ENCODE measurements at regions not wholly inside any gene's neighbourhood (a gene's known extent, or its start where the extent isn't known, plus 50 kb on each side); places are given as distances from the start of the nearest gene placed in this dataset.
"Not testable (repeated sequence)": the region's sequence is repeated elsewhere in the genome, so short reads cannot be mapped to it uniquely, and the experiment has no call there.

DNA sequence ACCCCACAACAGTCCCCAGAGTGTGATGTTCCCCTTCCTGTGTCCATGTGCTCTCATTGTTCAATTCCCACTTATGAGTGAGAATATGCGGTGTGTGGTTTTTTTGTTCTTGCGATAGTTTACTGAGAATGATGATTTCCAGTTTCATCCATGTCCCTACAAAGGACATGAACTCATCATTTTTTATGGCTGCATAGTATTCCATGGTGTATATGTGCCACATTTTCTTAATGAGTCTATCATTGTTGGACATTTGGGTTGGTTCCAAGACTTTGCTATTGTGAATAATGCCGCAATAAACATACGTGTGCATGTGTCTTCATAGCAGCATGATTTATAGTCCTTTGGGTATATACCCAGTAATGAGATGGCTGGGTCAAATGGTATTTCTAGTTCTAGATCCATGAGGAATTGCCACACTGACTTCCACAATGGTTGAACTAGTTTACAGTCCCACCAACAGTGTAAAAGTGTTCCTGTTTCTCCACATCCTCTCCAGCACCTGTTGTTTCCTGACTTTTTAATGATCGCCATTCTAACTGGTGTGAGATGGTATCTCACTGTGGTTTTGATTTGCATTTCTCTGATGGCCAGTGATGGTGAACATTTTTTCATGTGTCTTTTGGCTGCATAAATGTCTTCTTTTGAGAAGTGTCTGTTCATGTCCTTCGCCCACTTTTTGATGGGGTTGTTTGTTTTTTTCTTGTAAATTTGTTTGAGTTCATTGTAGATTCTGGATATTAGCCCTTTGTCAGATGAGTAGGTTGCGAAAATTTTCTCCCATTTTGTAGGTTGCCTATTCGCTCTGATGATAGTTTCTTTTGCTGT lies 120.0 kb downstream of the GOSR1 start:
- not testable (repeated sequence) for H3K4me3 ChIP-seq, H3K27ac ChIP-seq

DNA sequence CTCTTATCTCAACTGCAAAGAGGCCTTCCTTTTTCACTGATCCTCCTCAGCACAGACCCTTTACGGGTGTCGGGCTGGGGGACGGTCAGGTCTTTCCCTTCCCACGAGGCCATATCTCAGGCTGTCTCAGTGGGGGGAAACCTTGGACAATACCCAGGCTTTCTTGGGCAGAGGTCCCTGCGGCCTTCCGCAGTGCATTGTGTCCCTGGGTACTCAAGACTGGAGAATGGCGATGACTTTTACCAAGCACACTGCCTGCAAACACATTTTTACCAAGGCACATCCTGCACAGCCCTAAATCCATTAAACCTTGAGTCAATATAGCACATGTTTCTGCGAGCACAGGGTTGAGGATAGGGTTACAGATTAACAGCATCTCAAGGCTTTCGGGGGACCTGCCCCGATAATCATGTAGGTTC lies 117.8 kb downstream of the GOSR1 start:
- not testable (repeated sequence) for H3K27ac ChIP-seq, H3K4me3 ChIP-seq

DNA sequence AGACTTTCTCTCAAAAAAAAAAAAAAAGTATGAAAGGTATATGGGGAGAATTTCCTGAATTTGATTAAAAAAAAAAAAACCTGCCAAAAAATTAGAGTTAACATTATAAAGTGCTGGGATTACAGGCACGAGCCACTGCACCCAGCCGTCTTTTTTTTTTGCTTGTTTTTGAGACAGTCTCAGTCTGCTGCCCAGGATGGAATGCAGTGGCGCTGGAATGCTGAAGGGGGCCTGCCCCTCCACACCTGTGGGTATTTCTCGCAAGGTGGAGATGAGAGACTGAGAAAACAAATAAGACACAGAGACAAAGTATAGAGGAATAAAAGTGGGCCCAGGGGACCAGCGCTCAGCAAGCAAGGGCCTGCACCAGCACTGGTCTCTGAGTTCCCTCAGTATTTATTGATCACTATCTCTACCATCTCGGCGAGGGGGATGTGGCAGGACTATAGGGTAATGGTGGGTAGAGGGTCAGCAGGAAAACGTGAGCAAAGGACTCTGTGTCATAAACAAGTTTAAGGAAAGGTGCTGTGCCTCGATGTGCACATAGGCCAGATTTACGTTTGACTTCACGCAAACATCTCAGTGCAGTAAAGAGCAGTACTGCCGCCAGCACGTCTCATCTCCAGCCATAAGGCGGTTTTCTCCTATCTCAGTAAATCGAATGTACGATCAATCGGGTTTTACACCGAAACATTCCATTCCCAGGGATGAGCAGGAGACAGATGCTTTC lies 117.2 kb downstream of the GOSR1 start:
- H3K4me3 ChIP-seq: no peak overlapping the region
- no peak overlapping the region for H3K27ac ChIP-seq

DNA sequence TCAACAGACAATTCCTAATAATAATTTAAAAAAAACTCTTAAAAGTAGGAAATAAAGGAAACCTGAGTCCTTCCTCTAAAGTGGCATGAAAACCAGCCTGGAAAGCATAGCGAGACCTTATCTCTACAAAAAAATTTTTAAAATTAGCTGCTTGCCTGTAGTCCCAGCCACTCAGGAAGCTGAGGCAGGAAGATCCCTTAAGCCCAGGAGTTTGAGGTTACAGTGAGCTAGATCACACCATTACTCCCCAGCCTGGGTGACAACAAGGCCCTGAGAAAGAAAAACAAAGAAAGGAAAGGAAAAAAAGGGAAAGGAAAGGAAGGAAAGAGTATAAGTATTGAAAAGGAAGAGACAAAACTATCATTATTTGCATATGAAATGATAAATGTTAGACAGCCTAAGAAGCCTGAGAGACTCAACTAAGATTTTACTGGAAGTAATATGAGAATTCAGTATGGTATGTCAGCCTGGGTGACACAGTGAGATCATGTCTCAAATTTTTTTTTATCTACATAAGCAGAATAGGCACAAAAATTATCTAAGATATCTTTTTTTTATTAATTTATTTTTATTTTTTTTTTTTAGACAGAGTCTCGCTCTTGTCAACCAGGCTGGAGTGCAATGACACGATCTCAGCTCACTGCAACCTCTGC lies 113.0 kb downstream of the GOSR1 start:
- Histone ChIP-seq H3K4me3 (no peak overlapping the region), H3K27ac (no peak overlapping the region)

DNA sequence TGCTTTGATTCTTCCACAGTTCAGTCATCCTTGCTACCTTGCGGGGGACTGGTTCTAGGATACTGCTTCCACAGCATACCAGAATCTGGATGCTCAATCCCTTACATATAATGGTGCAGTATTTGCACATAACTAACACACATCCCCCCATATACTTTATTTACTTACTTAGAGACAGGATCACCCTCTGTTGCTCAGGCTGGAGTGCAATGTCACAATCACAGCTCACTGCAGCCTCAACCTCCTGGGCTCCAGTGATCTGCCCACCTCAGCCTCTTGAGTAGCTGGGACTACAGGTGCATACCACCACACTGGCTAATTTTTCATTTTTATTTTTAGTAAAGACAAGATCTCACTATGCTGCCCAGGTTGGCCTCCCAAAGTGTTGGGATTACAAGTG lies 112.2 kb downstream of the GOSR1 start:
- Histone ChIP-seq H3K27ac (no peak overlapping the region), H3K4me3 (no peak overlapping the region)

DNA sequence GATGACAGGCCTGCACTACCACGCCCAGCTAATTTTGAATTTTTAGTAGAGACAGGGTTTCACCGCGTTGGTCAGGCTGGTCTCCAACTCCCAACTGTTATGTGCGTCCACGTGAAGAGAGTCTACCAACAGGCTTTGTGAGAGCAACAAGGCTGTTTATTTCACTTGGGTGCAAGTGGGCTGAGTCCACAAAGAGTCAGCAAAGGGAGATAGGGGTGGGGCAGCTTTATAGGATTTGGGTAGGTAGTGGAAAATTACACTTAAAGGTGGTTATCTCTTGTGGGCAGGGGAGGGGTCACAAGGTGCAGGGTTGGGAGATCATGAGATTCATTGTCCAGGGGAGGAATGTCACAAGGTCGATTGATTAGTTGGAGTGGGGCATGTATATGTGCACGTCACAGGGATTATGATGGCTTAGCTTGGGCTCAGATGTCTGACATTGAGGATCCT lies 111.6 kb downstream of the GOSR1 start:
- Histone ChIP-seq H3K27ac (no peak overlapping the region), H3K4me3 (no peak overlapping the region)

DNA sequence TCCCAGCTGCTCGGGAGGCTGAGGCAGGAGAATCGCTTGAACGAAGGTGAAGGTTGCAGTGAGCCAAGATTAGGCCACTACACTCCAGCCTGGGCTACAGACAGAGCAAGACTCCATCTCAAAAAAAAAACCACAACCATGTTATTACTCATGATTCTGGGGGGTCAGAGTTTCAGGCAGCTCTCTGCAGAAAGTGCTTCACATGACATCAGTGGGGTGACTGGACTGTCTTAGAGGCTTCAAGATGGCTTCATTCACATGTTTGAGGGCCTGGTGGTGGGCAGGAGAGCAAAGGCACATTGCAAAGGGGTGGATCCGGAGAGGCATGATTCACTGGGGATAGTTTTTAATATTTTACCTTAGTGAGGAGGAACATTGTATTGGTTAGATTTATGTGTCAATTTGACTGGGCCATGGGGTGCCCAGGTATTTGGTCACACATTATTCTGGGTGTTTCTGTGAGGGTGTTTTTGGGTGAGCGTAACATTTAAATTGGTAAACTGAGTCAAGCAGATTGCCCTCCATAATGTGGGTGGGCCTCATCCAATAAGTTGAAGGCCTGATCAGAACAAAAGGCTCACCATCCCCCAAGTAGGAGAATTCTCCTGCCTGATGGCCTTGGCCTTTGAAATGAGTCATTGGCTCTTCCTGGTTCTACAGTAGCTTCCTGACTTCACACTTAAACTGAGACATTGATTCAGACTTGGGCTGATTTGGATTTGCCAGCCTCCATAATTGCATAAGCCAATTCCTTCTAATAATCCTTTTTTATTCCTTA lies 109.8 kb downstream of the GOSR1 start:
- no peak overlapping the region for H3K27ac ChIP-seq

DNA sequence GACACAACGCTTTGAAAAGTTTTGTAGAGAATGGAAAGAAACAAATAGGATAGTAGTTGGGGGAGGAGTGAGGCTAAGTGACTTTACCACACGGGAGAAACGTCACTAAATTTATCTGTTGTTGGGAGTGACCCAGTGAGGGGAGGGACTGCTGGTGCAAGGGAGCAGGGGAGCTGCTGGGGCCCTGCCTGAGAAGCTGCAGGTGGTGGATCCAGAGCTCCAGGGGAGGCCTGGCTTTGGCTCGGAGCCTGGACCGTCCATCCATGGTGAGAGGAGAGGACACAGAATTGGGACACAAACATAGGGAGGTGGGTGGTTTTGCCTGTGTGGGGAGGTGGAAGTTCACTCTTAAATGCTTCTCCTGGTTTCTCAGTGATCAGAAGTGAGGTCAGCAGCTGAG lies 107.6 kb downstream of the GOSR1 start:
- no peak overlapping the region for H3K27ac ChIP-seq
- H3K4me3 ChIP-seq: no peak overlapping the region

More for the DNA sequence above, 109.8 kb downstream of the GOSR1 start:
- no peak overlapping the region for H3K4me3 ChIP-seq

DNA sequence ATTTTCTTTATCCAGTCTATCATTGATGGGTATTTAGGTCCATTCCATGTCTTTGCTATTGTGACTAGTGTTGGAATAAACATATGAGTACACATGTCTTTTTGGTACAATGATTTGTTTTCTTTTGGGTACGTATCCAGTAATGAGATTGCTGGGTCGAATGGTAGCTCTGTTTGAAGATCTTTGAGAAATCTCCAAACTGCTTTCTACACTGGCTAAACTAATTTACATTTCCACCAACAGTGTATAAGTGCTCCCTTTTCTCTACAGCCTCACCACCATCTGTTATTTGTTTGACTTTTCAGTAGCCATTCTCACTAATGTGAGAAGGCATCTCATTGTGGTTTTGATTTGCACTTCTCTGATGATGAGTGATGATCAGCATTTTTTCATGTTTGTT lies 103.7 kb downstream of the GOSR1 start:
- Histone ChIP-seq H3K4me3 (no peak overlapping the region), H3K27ac (no peak overlapping the region)

DNA sequence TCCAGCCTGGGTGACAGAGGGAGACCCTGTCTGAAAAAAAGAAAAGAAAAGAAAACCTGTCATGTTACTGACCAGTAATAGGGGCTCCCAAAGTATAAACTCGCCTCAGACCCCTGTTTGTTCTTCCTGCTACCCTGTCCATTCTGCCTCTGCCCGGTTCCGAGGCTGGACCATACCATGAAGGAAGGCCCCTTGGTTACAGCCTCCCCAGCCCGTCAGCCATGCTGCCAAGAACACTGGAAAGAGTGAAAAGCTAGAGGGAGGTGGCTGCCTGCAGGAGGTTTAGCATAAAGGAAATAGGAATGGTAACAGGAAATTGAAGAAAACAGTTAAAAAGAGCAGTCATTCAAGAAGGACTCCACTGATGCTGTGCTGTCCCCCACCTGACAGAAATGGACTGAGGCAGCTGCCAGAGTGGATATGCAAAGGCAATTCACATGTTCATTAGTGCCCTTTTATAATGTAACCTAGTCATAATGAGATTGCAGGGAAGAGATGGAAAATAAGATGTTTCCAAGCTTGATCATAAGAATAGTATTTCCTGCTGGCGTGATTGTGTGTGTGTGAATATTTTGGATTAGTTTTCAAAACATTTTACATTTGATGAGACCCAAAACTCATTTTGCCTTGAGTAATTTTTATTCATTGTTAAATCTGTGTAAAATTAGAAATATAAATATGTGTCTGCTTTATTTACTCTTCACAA lies 102.6 kb downstream of the GOSR1 start:
- no peak overlapping the region for H3K4me3 ChIP-seq
- H3K27ac ChIP-seq: no peak overlapping the region

DNA sequence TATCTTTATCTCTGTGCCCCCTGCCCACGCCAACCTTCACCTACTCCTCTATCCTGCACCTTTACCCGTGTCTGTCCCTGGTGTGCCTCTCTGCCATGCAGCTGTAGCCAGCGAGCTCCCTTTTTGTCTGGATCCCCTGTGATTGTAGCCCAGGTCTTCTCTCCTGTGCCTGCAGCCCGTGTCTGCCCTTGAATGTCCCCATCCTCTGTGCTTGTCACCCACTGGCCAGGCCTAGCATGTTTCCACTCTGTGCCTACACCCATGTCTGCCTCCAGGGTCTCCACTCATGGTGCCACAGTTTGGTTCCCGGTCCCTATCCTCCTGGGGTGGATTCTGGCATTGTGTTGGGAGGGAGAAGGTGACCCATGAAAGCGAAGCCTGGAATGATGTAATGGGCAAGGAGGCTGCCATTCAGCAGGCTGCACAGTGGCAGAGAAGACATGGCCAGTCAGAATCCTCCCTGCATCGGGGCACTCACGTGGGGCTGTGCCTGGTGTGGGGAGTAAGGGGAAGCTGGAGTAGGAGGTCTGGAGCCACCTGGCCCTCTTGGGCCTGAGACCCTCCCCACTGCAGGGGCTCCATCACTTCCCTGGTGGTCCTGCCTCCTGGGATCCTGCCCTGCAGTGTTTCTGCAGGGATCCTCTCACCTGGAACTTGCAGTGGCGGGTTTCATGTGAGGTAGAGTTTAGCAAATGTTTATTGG lies 101.0 kb downstream of the GOSR1 start:
- not testable (repeated sequence) for H3K27ac ChIP-seq, H3K4me3 ChIP-seq
